HG03039 (cell line): ENCODE measurements at regions not wholly inside any gene's neighbourhood (a gene's known extent, or its start where the extent isn't known, plus 50 kb on each side); places are given as distances from the start of the nearest gene placed in this dataset.

Source experiments
- ATAC-seq: cut with Tn5 transposase; IDR thresholded peaks from one replicate; pipeline ENCODE4 v1.9.1; 2021; ENCODE audit warnings: mild to moderate bottlenecking, moderate library complexity; ENCODE audit not compliant: unreplicated experiment

GRCh38 chr3:67897351-67898336 is 243.2 kb upstream of the SUCLG2 start:
- no peak for ATAC-seq

DNA sequence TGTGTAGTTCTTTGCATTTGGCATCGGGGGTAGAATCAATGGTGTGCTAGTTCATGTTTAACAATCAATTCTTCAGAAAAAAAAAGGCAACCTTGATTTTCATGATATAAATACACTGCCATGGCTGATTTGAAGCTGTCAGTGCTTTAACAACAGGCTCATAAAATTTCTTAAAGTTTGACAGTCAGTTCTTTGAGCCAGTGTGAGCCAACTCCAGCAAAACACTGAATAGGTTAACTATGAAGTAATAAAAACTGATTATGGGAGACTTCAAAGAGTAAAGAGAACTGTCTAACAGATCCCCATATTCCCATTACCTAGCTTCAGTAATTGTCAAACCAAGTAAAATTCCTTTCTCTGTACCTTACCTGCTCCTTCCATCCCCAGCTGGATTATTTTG is 241.7 kb upstream of the SUCLG2 start:
- ATAC-seq = no peak

DNA sequence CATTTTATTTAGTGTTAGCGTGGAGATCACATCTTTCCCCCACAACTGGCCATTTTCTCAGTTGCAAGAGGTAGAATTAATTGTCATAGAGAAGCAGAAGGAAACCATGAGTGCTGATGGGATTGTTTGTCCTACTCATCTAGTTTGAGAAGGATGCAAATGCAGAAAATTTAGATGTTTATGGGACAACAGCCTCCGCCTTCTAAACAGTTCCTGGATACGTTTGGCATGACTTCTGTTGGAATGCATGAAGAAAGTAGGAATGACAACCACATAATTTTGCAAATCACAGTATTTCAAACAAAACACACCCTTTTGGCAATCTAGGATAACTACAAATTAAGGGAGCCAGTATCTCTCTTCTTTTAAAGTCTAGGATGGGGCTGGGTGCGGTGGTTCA is 240.1 kb upstream of the SUCLG2 start:
- no peak for ATAC-seq

GRCh38 chr3:67884345-67884744 is 229.9 kb upstream of the SUCLG2 start:
- ATAC-seq = no peak

GRCh38 chr3:67883766-67884165 is 229.4 kb upstream of the SUCLG2 start:
- ATAC-seq = no peak

GRCh38 chr3:67882981-67883380 is 228.6 kb upstream of the SUCLG2 start:
- ATAC-seq = no peak

GRCh38 chr3:67876261-67876660 is 221.8 kb upstream of the SUCLG2 start:
- ATAC-seq = no peak

DNA sequence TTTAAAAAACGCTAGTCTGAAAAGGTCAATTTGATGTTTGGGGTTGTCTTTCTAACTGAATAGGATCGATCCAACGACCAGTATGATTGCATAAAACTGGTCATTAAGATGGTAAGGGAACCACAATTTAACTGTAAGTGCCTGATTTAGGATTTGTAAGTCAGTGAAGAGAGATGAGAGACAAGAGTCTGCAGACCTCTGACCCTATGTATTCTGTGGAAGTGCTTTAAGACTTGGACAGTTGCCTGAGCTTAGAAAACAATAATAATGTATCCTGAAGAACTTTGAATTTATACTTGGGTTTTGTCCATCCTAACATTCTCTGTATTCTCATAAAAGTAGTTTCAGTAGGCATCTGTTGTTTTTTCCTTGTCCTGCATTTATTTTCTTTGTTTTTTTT is 221.4 kb upstream of the SUCLG2 start:
- ATAC-seq = no peak

- ATAC-seq = no peak
These were observed 220.9 kb upstream of the SUCLG2 start for GRCh38 chr3:67875338-67875737.

DNA sequence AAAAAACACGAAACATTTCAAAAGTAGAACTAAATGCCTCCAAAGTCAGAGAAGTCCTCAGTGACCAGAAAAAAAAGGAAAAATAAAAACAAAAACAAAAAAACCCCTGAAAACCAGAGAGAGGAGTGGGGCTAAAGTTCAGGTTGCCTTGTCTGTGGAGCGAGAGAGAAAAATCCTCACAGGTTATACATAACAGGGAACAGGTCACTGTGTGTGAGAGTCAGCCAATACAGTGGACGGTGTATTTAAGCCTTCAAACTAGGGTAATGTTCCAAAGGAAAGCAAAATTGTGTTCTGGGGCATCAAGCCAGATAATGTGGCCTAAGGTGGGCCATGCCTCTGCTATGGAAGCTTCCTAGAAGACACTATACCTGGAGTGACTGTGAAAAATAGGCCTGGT is 216.1 kb upstream of the SUCLG2 start:
- ATAC-seq = no peak

- ATAC-seq = no peak
These were observed 212.2 kb upstream of the SUCLG2 start for GRCh38 chr3:67866571-67866970.

GRCh38 chr3:67864587-67865183 is 210.3 kb upstream of the SUCLG2 start:
- no peak for ATAC-seq

DNA sequence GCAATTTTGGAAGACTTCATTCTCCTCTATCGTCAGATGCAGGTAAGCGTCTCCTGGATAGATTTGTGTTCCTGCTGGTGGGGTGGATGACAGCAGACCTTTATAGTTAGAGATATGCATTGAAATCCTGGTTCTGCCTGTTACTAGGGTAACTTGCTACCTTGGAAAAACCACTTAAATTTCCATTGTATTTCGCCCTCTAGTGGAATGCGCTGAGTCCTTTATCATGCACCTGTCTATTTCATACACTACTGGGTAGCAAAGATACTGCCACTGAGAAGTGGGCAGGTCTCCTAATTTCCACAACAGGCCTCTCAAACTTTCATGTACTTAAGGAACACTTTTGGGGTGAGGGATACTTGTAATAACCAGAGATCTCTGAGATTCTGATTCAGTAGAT is 209.5 kb upstream of the SUCLG2 start:
- no peak for ATAC-seq

- no peak for ATAC-seq
These were observed 206.0 kb upstream of the SUCLG2 start for GRCh38 chr3:67860429-67860828.

GRCh38 chr3:67858492-67858891 is 204.1 kb upstream of the SUCLG2 start:
- no peak for ATAC-seq

GRCh38 chr3:67856718-67857117 is 202.3 kb upstream of the SUCLG2 start:
- no peak for ATAC-seq

- no peak for ATAC-seq
These were observed 200.3 kb upstream of the SUCLG2 start for GRCh38 chr3:67854663-67855062.

DNA sequence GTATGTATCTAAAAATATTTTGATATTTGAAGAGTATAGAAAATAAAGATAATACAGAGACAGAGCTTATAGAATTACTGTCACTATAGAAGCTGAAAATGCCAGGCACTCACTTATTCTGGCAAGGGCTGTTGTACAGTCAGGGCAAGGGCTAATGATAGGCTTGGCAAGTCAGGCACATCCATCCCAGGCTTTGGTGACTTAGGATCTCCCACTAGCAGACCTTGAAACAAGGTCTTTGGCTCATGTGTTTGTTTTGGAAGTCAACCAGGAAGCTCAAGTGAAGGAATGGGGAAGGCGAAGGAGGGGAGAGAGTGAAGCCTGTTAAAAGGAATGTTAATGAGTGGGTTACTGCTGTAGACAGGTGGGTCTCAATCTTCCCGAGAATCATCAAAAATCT is 199.1 kb upstream of the SUCLG2 start:
- no peak for ATAC-seq

DNA sequence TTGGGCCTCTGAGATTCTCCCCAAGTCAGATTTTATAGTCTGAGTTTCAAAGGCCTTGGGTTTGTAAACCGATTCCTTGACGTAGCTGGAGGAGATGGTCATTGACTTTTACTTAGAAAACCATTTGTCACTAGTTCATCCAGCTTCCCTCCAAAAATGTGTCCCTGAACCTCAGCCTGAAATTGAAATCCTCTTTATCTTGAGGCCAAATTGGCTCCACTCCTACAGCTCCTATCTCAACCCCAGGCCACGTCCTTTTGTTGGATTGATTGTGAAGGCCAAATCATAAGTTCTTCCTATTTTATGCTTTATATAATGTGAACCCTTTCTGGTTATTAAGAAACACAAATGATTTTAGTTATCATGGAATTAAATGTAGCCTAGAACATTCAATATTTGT is 193.9 kb upstream of the SUCLG2 start:
- no peak for ATAC-seq

DNA sequence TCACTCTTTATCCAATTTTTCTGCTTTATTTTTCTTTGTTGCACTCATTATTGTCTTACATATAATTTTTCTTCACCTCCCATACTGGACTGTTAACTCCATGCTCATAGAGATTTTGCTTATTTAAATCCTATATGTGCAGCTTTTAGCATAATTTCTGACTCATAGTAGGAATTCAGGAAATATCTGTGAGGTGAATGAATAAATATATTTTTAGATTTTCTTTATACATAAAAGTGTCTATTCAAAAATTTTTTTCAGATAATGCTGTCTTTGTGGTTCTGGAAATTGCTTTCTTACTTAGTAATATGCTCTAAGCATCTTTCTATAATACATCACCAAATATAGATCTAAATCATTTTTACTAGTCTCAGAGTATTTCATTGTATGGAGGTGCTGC is 191.8 kb upstream of the SUCLG2 start:
- no peak for ATAC-seq

DNA sequence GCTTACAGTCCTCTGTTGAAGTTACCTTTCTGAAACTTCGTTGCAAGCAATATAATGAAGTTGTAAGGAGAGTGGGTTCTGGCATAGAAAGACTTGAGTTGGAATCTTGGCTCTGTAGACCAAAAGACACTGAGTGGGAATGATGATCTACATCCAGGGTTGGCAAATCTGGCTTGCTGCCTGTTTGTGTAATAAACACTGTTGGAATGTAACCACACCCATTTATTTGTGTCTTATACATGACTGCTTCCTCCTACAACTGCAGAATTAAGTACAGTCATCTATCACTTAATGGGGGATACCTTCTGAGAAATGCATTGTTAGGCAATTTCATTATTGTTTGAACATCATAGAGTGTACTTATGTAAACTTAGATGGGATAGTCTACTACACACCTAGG is 178.4 kb upstream of the SUCLG2 start:
- no peak for ATAC-seq

DNA sequence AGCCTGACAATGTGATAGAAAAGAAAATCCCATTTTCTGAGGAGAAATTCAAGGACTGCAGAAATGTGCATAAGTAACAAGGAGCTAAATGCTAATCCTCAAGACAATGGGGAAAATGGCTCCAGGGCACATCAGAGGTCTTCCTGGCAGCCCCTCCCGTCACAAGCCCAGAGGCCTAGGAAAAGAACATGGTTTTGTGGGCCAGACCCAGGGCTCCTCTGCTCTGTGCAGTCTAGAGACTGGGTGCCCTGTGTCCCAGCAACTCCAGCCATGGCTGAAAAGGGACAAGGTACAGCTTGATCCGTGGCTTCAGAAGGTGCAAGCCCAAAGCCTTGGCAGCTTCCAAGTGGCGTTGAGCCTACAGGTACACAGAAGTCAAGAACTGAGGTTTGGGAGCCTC is 176.8 kb upstream of the SUCLG2 start:
- ATAC-seq = no peak
